K562 (cell line): ENCODE measurements at regions not wholly inside any gene's neighbourhood (a gene's known extent, or its start where the extent isn't known, plus 50 kb on each side); places are given as distances from the start of the nearest gene placed in this dataset.

ENCODE experiments used
- ATAC-seq: fragments of 200-7000 bp; cut with Tn5 transposase; 3 replicates; pipeline ENCODE4 v1.9.1; 2020; ENCODE audit warnings: moderate library complexity
- BruUV-seq: library from RNA; stranded (reverse); fragments of 400-500 nt; replicated peaks from 2 replicates; lab custom pipeline; 2021; lab: Mats Ljungman, UMichigan
- CTCF ChIA-PET: fragments of 300-600 bp; formaldehyde crosslinking; extraction: SDS; loops from one replicate; lab custom pipeline; 2021; ENCODE audit warnings: low intra/inter-chr PET ratio; lab: Yijun Ruan, JAX
- POLR2A ChIA-PET: fragments of 300-600, 350-650 bp; sonication (Branson Sonifier 250); formaldehyde crosslinking; extraction: SDS; loops from one replicate; lab custom pipeline; 2021; ENCODE audit warnings: antibody characterized with exemption, inconsistent platforms; lab: Yijun Ruan, JAX
- DNase-seq, 4 experiments: peaks; one replicate each; pipeline versions ENCODE4 v3.0.0 to v3.0.0-alpha.2; 2011 to 2018; ENCODE audit warnings: low spot score in 3 of 4, mixed read lengths in 3 of 4; ENCODE audit errors: extremely low read depth in 1 of 4
- FAIRE-seq: peaks from 2 replicates; lab custom pipeline; 2011; peaks lifted over from hg19 to GRCh38; lab: Jason Lieb, UNC
- H2AFZ ChIP-seq: 2 replicates; pipeline ENCODE4 v1.6.0; 2011; ENCODE audit warnings: low read depth, low read length, control low read depth, inconsistent platforms
- H3K27ac ChIP-seq: fragments of 200-600 bp; 3 replicates; pipeline ENCODE4 v1.8.0; 2011; ENCODE audit warnings: low read depth, mild to moderate bottlenecking, control low read depth, inconsistent platforms, low read length, moderate library complexity, mixed read lengths; ENCODE audit errors: extremely low read depth
- H3K27me3 ChIP-seq, 2 experiments: fragments of 300-600 bp in 1 of 2; 2 replicates in 1 of 2; 3 replicates in 1 of 2; pipeline versions ENCODE4 v1.6.0 to v1.8.0; 2011; ENCODE audit warnings: inconsistent platforms in 2 of 2, low read length in 2 of 2, mild to moderate bottlenecking in 1 of 2, mixed read lengths in 1 of 2, moderate library complexity in 1 of 2; ENCODE audit not compliant: control insufficient read depth in 2 of 2, insufficient read depth in 2 of 2
- H3K36me3 ChIP-seq: fragments of 300-600 bp; 3 replicates; pipeline ENCODE4 v1.8.0; 2011; ENCODE audit warnings: mild to moderate bottlenecking, low read length, inconsistent platforms; ENCODE audit not compliant: control insufficient read depth, insufficient read depth
- H3K4me1 ChIP-seq, 2 experiments: fragments of 200-600 bp in 1 of 2; replicated peaks in 1 of 2; 2 replicates in 1 of 2; 3 replicates in 1 of 2; pipeline versions ENCODE4 v1.5.1 to v1.8.0; 2011; ENCODE audit warnings: inconsistent platforms in 2 of 2, low read length in 2 of 2, mild to moderate bottlenecking in 1 of 2, mixed read lengths in 1 of 2, moderate library complexity in 1 of 2; ENCODE audit not compliant: control insufficient read depth in 2 of 2, insufficient read depth in 2 of 2
- H3K4me2 ChIP-seq: 2 replicates; pipeline ENCODE4 v1.6.1; 2011; ENCODE audit warnings: low read length, control low read depth, inconsistent platforms, mixed read lengths; ENCODE audit not compliant: insufficient read depth
- H3K4me3 ChIP-seq: fragments of 200-600 bp; sonication (generic), shearing (Covaris generic); 2 replicates; pipeline ENCODE4 v1.5.1; 2016; ENCODE audit warnings: control low read depth, inconsistent platforms
- H3K79me2 ChIP-seq: fragments of 200-600 bp; 3 replicates; pipeline ENCODE4 v1.8.0; 2011; ENCODE audit warnings: low read length, inconsistent platforms; ENCODE audit not compliant: control insufficient read depth, insufficient read depth
- H3K9ac ChIP-seq, 2 experiments: 2 replicates each; pipeline versions ENCODE4 v1.6.0 to v1.6.1; 2011; ENCODE audit warnings: low read depth in 2 of 2, low read length in 2 of 2, control low read depth in 1 of 2, inconsistent platforms in 1 of 2, mild to moderate bottlenecking in 1 of 2, mixed read lengths in 1 of 2; ENCODE audit not compliant: insufficient read depth in 1 of 2
- H3K9me1 ChIP-seq: one replicate; pipeline ENCODE4 v1.6.0; 2011; ENCODE audit warnings: inconsistent platforms, mild to moderate bottlenecking, low read length, moderate library complexity; ENCODE audit not compliant: control insufficient read depth, insufficient read depth
- H3K9me3 ChIP-seq: replicated peaks from 2 replicates; pipeline ENCODE4 v1.5.1; 2011; ENCODE audit warnings: low read depth, low read length, inconsistent platforms; ENCODE audit not compliant: control insufficient read depth, insufficient read depth
- H4K20me1 ChIP-seq: replicated peaks from 2 replicates; pipeline ENCODE4 v1.6.1; 2011; ENCODE audit warnings: low read length, inconsistent platforms, mixed read lengths; ENCODE audit not compliant: control insufficient read depth, insufficient read depth
- ARID1B ChIP-seq: fragments of 450-650 bp; IDR thresholded peaks from 2 replicates; pipeline ENCODE4 v1.6.1; 2016; ENCODE audit warnings: antibody characterized with exemption, mild to moderate bottlenecking, inconsistent platforms
- CEBPZ ChIP-seq: fragments of 150-350 bp; IDR thresholded peaks from 2 replicates; pipeline ENCODE4 v1.6.1; 2014; ENCODE audit warnings: low read depth, mild to moderate bottlenecking, low read length, borderline replicate concordance
- CGGBP1 ChIP-seq: fragments of 250-450 bp; sonication (Bioruptor Pico); IDR thresholded peaks from 2 replicates; pipeline ENCODE4 v1.9.0; 2021; ENCODE audit warnings: mild to moderate bottlenecking
- E2F6 ChIP-seq, 2 experiments: IDR thresholded peaks; 2 replicates each; pipeline ENCODE4 v1.6.1; 2011; ENCODE audit warnings: borderline replicate concordance in 1 of 2, control low read depth in 1 of 2, low read depth in 1 of 2, low read length in 1 of 2, mild to moderate bottlenecking in 1 of 2, mixed read lengths in 1 of 2, moderate library complexity in 1 of 2; ENCODE audit not compliant: insufficient read depth in 1 of 2, insufficient read length in 1 of 2, poor library complexity in 1 of 2, severe bottlenecking in 1 of 2; ENCODE audit errors: extremely low read depth in 1 of 2
- EHMT2 ChIP-seq: fragments of 450-650 bp; IDR thresholded peaks from 2 replicates; pipeline ENCODE4 v1.6.1; 2018; ENCODE audit warnings: antibody characterized with exemption
- ETV1 ChIP-seq: fragments of 450-650 bp; conservative IDR thresholded peaks from 2 replicates; pipeline ENCODE4 v1.6.1; 2016; ENCODE audit warnings: missing genetic modification characterization, control low read depth, low read depth, missing compliant biosample characterization
- HNRNPL ChIP-seq: fragments of 200-400 bp; formaldehyde crosslinking; IDR thresholded peaks from 2 replicates; pipeline ENCODE4 v1.6.1; 2017; ENCODE audit warnings: low read depth, mild to moderate bottlenecking, low read length
- HNRNPUL1 ChIP-seq: fragments of 200-400 bp; formaldehyde crosslinking; IDR thresholded peaks from 2 replicates; pipeline ENCODE4 v1.6.1; 2017; ENCODE audit warnings: low read length
- HSF4 ChIP-seq: fragments of 250-450 bp; sonication (Bioruptor Pico); IDR thresholded peaks from 2 replicates; pipeline ENCODE4 v2.1.2; 2022; ENCODE audit warnings: mild to moderate bottlenecking, moderate library complexity, borderline replicate concordance
- MAZ ChIP-seq, 2 experiments: fragments of 450-650 bp in 1 of 2; sonication (generic) in 1 of 2; formaldehyde crosslinking; IDR thresholded peaks in 1 of 2; conservative IDR thresholded peaks in 1 of 2; 2 replicates each; pipeline versions ENCODE4 v1.4.0 to v1.5.0; 2020; ENCODE audit warnings: mild to moderate bottlenecking in 1 of 2, missing genetic modification reagents in 1 of 2
- PTRF ChIP-seq: fragments of 450-650 bp; IDR thresholded peaks from 2 replicates; pipeline ENCODE4 v1.6.1; 2016; ENCODE audit warnings: mild to moderate bottlenecking, missing genetic modification characterization, missing compliant biosample characterization
- RBFOX2 ChIP-seq: fragments of 200-400 bp; formaldehyde crosslinking; IDR thresholded peaks from 2 replicates; pipeline ENCODE4 v1.6.1; 2017; ENCODE audit warnings: low read depth, mild to moderate bottlenecking, low read length, moderate library complexity
- RFX5 ChIP-seq: IDR thresholded peaks from 2 replicates; pipeline ENCODE4 v1.6.1; 2011; ENCODE audit warnings: low read depth, mild to moderate bottlenecking, improper control_type of control experiment, low read length
- ZBED1 ChIP-seq: IDR thresholded peaks from 2 replicates; pipeline ENCODE4 v1.6.1; 2014
- ZZZ3 ChIP-seq: fragments of 450-650 bp; IDR thresholded peaks from 2 replicates; pipeline ENCODE4 v1.6.1; 2016; ENCODE audit warnings: antibody characterized with exemption, mild to moderate bottlenecking, moderate library complexity
- WGBS: fragments of 100-300 bp; shearing (Covaris generic); methylation state at CpG from one replicate; pipeline ENCODE4 v1.1.6; 2016; ENCODE audit warnings: low coverage, mixed read lengths; ENCODE audit not compliant: insufficient coverage; ENCODE audit errors: missing lambda C conversion rate; 5-methylcytosine and 5-hydroxymethylcytosine counted together
- in situ Hi-C: fragments of 300-500 bp; cut with MboI; formaldehyde crosslinking; loops from 4 replicates; pipeline ENCODE4 v1.15.0; 2018; ENCODE audit warnings: inconsistent platforms, mixed read lengths
- intact Hi-C: fragments of 100-400 bp; cut with micrococcal nuclease; formaldehyde crosslinking; loops from 2 replicates; pipeline ENCODE4 v1.14.2; 2022

DNA sequence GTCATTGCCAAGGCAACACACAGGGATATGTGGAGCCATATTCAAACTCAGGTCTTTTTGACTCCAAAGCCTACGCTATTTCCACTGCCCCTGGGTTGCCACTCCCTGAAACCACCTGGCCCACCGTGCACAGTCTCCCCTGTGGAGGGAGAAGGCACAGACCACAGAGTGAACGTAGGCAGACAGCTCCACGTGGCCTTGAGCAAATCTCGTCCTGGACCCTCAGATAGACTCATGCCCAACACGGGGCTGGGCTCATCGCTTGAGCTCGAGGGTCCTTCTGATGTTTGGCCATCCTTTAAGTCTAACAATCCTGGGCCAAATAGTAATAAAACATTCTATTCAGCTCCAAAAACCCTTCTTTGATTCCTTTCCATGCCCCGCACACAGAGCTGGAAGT, 72.0 kb downstream of the CPN2 start:
- Histone ChIP-seq H3K9me3 (no peaks in the 10 kb centered on the region), H3K27ac (no peak overlapping the region), H3K9me1 (peaks cover 4% of the 10 kb centered on the region), H3K4me2 (no peak overlapping the region), H3K36me3 (no peaks in the 10 kb centered on the region), H3K4me1 (peaks cover 2 to 12% of the 10 kb centered on the region in 2 experiments; a peak in 3 of 5 replicates), H2AFZ (no peak overlapping the region), H3K4me3 (no peak overlapping the region), H3K79me2 (no peaks in the 10 kb centered on the region), H4K20me1 (no peaks in the 10 kb centered on the region), H3K9ac (no peak overlapping the region; a peak in 1 of 4 replicates), H3K27me3 (no peaks in the 10 kb centered on the region)
- FAIRE-seq (no peak), DNase-seq (no peak), ATAC-seq (no peak)
- intact Hi-C loops = no loop called here
- CTCF ChIA-PET = no interaction called here
- TF ChIP-seq E2F6 (IDR thresholded peaks at IDR 0.05; ENCODE audit: borderline replicate concordance in 1 of 2, extremely low read depth in 1 of 2, insufficient read depth in 1 of 2, insufficient read length in 1 of 2, low read depth in 1 of 2, low read length in 1 of 2, poor library complexity in 1 of 2, severe bottlenecking in 1 of 2) (no peak), RFX5 (no peak), ZZZ3 (no peak), CGGBP1 (CRISPR knock-in tag) (no peak), RBFOX2 (no peak), EHMT2 (no peak), ARID1B (no peak), MAZ (CRISPR knock-in tag; conservative IDR thresholded peaks at IDR 0.05 in 1 of 2, IDR thresholded peaks at IDR 0.05 in 1 of 2) (no peak), HNRNPUL1 (no peak), PTRF (tag) (no peak), CEBPZ (no peak), ZBED1 (no peak), ETV1 (tag) (no peak), HNRNPL (no peak), HSF4 (CRISPR knock-in tag) (no peak)
- no TSS peak for BruUV-seq
- POLR2A ChIA-PET = interaction anchor here (0.5 kb wide), 1 partner anchor 449 kb away, joined by 3 read pairs; no protein-coding TSS in a partner anchor
- in situ Hi-C loops = no loop called here
- 64% methylated on average over 9 of the region's 9 CpGs for WGBS
